H9 (cell line): ENCODE measurements at regions not wholly inside any gene's neighbourhood (a gene's known extent, or its start where the extent isn't known, plus 50 kb on each side); places are given as distances from the start of the nearest gene placed in this dataset.

Experiments used
- DNase-seq: peaks from one replicate; pipeline ENCODE4 v3.0.0-alpha.2; 2017
- H2AFZ ChIP-seq: one replicate; pipeline ENCODE4 v1.6.1; 2013; ENCODE audit warnings: mild to moderate bottlenecking, low read length, control low read depth, moderate library complexity
- H2AK5ac ChIP-seq: 2 replicates; pipeline ENCODE4 v1.6.1; 2013; ENCODE audit warnings: low read length, control low read depth, mixed read lengths; ENCODE audit not compliant: insufficient read length
- H2BK120ac ChIP-seq: one replicate; pipeline ENCODE4 v1.6.1; 2013; ENCODE audit warnings: low read depth, mild to moderate bottlenecking, low read length, control low read depth, inconsistent platforms; ENCODE audit not compliant: poor library complexity, severe bottlenecking
- H2BK12ac ChIP-seq: 2 replicates; pipeline ENCODE4 v1.6.1; 2013; ENCODE audit warnings: low read length, control low read depth, mixed read lengths, low read depth; ENCODE audit not compliant: insufficient read length
- H2BK15ac ChIP-seq: 2 replicates; pipeline ENCODE4 v1.6.1; 2013; ENCODE audit warnings: low read depth, low read length, control low read depth
- H2BK20ac ChIP-seq: one replicate; pipeline ENCODE4 v1.6.1; 2013; ENCODE audit warnings: low read depth, mild to moderate bottlenecking, low read length, control low read depth, inconsistent platforms; ENCODE audit not compliant: poor library complexity, severe bottlenecking
- H2BK5ac ChIP-seq: 2 replicates; pipeline ENCODE4 v1.6.1; 2013; ENCODE audit warnings: low read length, control low read depth, mixed read lengths; ENCODE audit not compliant: insufficient read length
- H3K14ac ChIP-seq: 2 replicates; pipeline ENCODE4 v1.6.1; 2013; ENCODE audit warnings: low read length, control low read depth; ENCODE audit not compliant: insufficient read depth
- H3K18ac ChIP-seq: 2 replicates; pipeline ENCODE4 v1.6.1; 2013; ENCODE audit warnings: low read depth, mild to moderate bottlenecking, mixed read lengths, low read length, control low read depth; ENCODE audit not compliant: insufficient read length
- H3K23ac ChIP-seq: 2 replicates; pipeline ENCODE4 v1.6.1; 2013; ENCODE audit warnings: low read length, control low read depth, mixed read lengths, low read depth; ENCODE audit not compliant: insufficient read length
- H3K23me2 ChIP-seq: 2 replicates; pipeline ENCODE4 v1.6.1; 2013; ENCODE audit warnings: low read depth, mild to moderate bottlenecking, mixed read lengths, low read length, control low read depth; ENCODE audit not compliant: insufficient read length, poor library complexity, severe bottlenecking
- H3K27ac ChIP-seq: 2 replicates; pipeline ENCODE4 v1.5.1; 2013; ENCODE audit warnings: low read length, control low read depth, mixed read lengths, low read depth; ENCODE audit not compliant: insufficient read length
- H3K27me3 ChIP-seq: 2 replicates; pipeline ENCODE4 v1.6.1; 2013; ENCODE audit warnings: low read length, control low read depth, inconsistent platforms; ENCODE audit not compliant: insufficient read depth
- H3K4ac ChIP-seq: 2 replicates; pipeline ENCODE4 v1.6.1; 2013; ENCODE audit warnings: low read depth, mild to moderate bottlenecking, control low read depth, inconsistent platforms, low read length, moderate library complexity
- H3K4me1 ChIP-seq: 2 replicates; pipeline ENCODE4 v1.6.1; 2013; ENCODE audit warnings: low read length, control low read depth, inconsistent platforms; ENCODE audit not compliant: insufficient read depth
- H3K4me2 ChIP-seq: 2 replicates; pipeline ENCODE4 v1.6.1; 2013; ENCODE audit warnings: low read length, control low read depth, mixed read lengths; ENCODE audit not compliant: insufficient read length, insufficient read depth
- H3K56ac ChIP-seq: 2 replicates; pipeline ENCODE4 v1.6.1; 2013; ENCODE audit warnings: low read depth, mild to moderate bottlenecking, mixed read lengths, low read length, control low read depth; ENCODE audit not compliant: insufficient read length
- H3K79me1 ChIP-seq: 2 replicates; pipeline ENCODE4 v1.6.1; 2013; ENCODE audit warnings: low read depth, mild to moderate bottlenecking, moderate library complexity, low read length, control low read depth, inconsistent platforms; ENCODE audit not compliant: insufficient read depth, poor library complexity, severe bottlenecking
- H3K79me2 ChIP-seq: 2 replicates; pipeline ENCODE4 v1.6.1; 2013; ENCODE audit warnings: low read length, control low read depth, inconsistent platforms; ENCODE audit not compliant: insufficient read depth
- H3K9ac ChIP-seq: 2 replicates; pipeline ENCODE4 v1.6.1; 2013; ENCODE audit warnings: low read length, control low read depth, mixed read lengths; ENCODE audit not compliant: insufficient read length; ENCODE audit errors: extremely low read depth
- H3K9me3 ChIP-seq: one replicate; pipeline ENCODE4 v1.6.1; 2013; ENCODE audit warnings: low read depth, low read length, inconsistent platforms; ENCODE audit not compliant: control insufficient read depth
- H3T11ph ChIP-seq: one replicate; pipeline ENCODE4 v1.6.1; 2013; ENCODE audit warnings: mild to moderate bottlenecking, low read length, control low read depth, inconsistent platforms
- H4K20me1 ChIP-seq: one replicate; pipeline ENCODE4 v1.6.1; 2013; ENCODE audit not compliant: control insufficient read depth, insufficient read length, insufficient read depth
- H4K5ac ChIP-seq: 2 replicates; pipeline ENCODE4 v1.6.1; 2013; ENCODE audit warnings: low read depth, mild to moderate bottlenecking, mixed read lengths, low read length, control low read depth; ENCODE audit not compliant: insufficient read length
- H4K8ac ChIP-seq: replicated peaks from 2 replicates; pipeline ENCODE4 v1.6.1; 2013; ENCODE audit warnings: low read length, control low read depth, mixed read lengths, low read depth; ENCODE audit not compliant: insufficient read length
- H4K91ac ChIP-seq: 2 replicates; pipeline ENCODE4 v1.6.1; 2013; ENCODE audit warnings: low read depth, mild to moderate bottlenecking, moderate library complexity, mixed read lengths, low read length, control low read depth; ENCODE audit not compliant: insufficient read length
- H3K27ac Mint-ChIP-seq, 3 experiments: 2 replicates in 2 of 3; 3 replicates in 1 of 3; pipeline ENCODE4 v1.8.0; 2020 to 2021; ENCODE audit warnings: mixed read lengths in 3 of 3, mild to moderate bottlenecking in 1 of 3, moderate library complexity in 1 of 3
- H3K27me3 Mint-ChIP-seq: 2 replicates; pipeline ENCODE4 v1.8.0; 2021; ENCODE audit warnings: low read depth, mild to moderate bottlenecking, moderate library complexity, mixed read lengths
- H3K36me3 Mint-ChIP-seq, 3 experiments: 2 replicates in 2 of 3; 3 replicates in 1 of 3; pipeline ENCODE4 v1.8.0; 2020 to 2021; ENCODE audit warnings: low read depth in 3 of 3, mixed read lengths in 3 of 3; ENCODE audit not compliant: insufficient read depth in 1 of 3
- H3K4me1 Mint-ChIP-seq, 2 experiments: 2 replicates each; pipeline ENCODE4 v1.8.0; 2020; ENCODE audit warnings: mixed read lengths in 2 of 2
- H3K4me3 Mint-ChIP-seq, 2 experiments: 2 replicates in 1 of 2; 3 replicates in 1 of 2; pipeline ENCODE4 v1.8.0; 2020 to 2021; ENCODE audit warnings: mild to moderate bottlenecking in 2 of 2, mixed read lengths in 2 of 2, moderate library complexity in 1 of 2
- H3K9me3 Mint-ChIP-seq, 2 experiments: 2 replicates in 1 of 2; 3 replicates in 1 of 2; pipeline ENCODE4 v1.8.0; 2020; ENCODE audit warnings: mild to moderate bottlenecking in 2 of 2, mixed read lengths in 2 of 2, moderate library complexity in 1 of 2
- TF ChIP-seq, protein P1 (sequence below): fragments of 200-600 bp; sonication (generic); conservative IDR thresholded peaks from 3 replicates; pipeline ENCODE4 v1.8.0; 2021; ENCODE audit warnings: antibody characterized with exemption, mild to moderate bottlenecking

DNA sequence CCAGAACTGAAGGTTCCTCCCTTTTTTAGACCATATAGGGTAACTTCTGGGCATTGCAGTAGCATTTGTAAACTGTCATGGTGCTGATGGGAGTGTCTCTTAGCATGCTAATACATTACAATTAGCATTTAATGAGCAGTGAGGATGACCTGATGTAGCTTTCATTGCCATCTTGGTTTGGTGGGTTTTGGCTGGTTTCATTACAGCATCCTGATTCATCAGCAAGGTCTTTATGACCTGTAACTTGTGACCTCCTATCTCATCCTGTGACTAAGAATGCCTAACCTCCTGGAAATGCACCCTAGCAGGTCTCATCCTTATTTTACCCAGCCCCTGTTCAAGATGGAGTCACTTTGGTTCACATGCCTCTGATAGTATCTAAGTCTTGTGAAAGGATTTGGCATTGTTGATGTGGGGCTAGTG, 159.0 kb downstream of the TMX3 start:
- Histone ChIP-seq H3K27me3 (no peaks in the 10 kb centered on the region), H3K79me2 (no peaks in the 10 kb centered on the region), H4K8ac (no peak overlapping the region), H3K4me2 (no peak overlapping the region), H2AFZ (no peak overlapping the region), H2BK12ac (no peak overlapping the region), H3K4ac (no peak overlapping the region), H3K23me2 (no peaks in the 10 kb centered on the region), H3K14ac (no peak overlapping the region), H3K23ac (no peak overlapping the region), H2BK5ac (no peak overlapping the region), H2BK20ac (no peak overlapping the region), H3K79me1 (no peaks in the 10 kb centered on the region), H3T11ph (no peak overlapping the region), H3K18ac (no peak overlapping the region), H3K27ac (no peak overlapping the region), H4K5ac (no peak overlapping the region), H2BK15ac (no peak overlapping the region), H3K9me3 (no peaks in the 10 kb centered on the region), H2AK5ac (no peak overlapping the region), H4K91ac (no peak overlapping the region), H3K9ac (no peak overlapping the region), H3K56ac (no peak overlapping the region), H2BK120ac (no peak overlapping the region), H4K20me1 (no peaks in the 10 kb centered on the region), H3K4me1 (no peaks in the 10 kb centered on the region)
- no peak for DNase-seq
- Mint-ChIP-seq H3K27me3 (no peaks in the 10 kb centered on the region), H3K4me3 (no peak overlapping the region), H3K4me1 (no peaks in the 10 kb centered on the region; a peak in 1 of 4 replicates), H3K27ac (no peak overlapping the region), H3K9me3 (no peaks in the 10 kb centered on the region; a peak in 2 of 5 replicates), H3K36me3 (no peaks in the 10 kb centered on the region; a peak in 1 of 7 replicates)
- TF ChIP-seq, protein P1, sequence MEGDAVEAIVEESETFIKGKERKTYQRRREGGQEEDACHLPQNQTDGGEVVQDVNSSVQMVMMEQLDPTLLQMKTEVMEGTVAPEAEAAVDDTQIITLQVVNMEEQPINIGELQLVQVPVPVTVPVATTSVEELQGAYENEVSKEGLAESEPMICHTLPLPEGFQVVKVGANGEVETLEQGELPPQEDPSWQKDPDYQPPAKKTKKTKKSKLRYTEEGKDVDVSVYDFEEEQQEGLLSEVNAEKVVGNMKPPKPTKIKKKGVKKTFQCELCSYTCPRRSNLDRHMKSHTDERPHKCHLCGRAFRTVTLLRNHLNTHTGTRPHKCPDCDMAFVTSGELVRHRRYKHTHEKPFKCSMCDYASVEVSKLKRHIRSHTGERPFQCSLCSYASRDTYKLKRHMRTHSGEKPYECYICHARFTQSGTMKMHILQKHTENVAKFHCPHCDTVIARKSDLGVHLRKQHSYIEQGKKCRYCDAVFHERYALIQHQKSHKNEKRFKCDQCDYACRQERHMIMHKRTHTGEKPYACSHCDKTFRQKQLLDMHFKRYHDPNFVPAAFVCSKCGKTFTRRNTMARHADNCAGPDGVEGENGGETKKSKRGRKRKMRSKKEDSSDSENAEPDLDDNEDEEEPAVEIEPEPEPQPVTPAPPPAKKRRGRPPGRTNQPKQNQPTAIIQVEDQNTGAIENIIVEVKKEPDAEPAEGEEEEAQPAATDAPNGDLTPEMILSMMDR, result no peak
